Spleen (tissue), 11 donors: ENCODE measurements at regions not wholly inside any gene's neighbourhood (a gene's known extent, or its start where the extent isn't known, plus 50 kb on each side); places are given as distances from the start of the nearest gene placed in this dataset.

Experiments
- DNase-seq: peaks from one replicate; pipeline ENCODE4 v3.0.0-alpha.2; 2020
- H3K27ac ChIP-seq, 8 donors: fragments of 200-600 bp; sonication (generic) in 7 of 8; 1 replicate in 4 of 8; 2 replicates in 4 of 8; pipeline versions ENCODE4 v1.5.0 to v1.8.0; 2016 to 2021; ENCODE audit warnings: inconsistent platforms in 4 of 8, mild to moderate bottlenecking in 4 of 8, moderate library complexity in 1 of 8
- H3K27me3 ChIP-seq, 7 donors: fragments of 200-600 bp; sonication (generic) in 6 of 7; replicated peaks in 1 of 7; 1 replicate in 4 of 7; 2 replicates in 3 of 7; pipeline versions ENCODE4 v1.5.0 to v1.8.0; 2016 to 2021; ENCODE audit warnings: inconsistent platforms in 3 of 7, mild to moderate bottlenecking in 1 of 7
- H3K36me3 ChIP-seq, 6 donors: fragments of 200-600 bp; sonication (generic) in 5 of 6; 1 replicate in 4 of 6; 2 replicates in 2 of 6; pipeline versions ENCODE4 v1.5.0 to v1.8.0; 2016 to 2021; ENCODE audit warnings: inconsistent platforms in 2 of 6
- H3K4me1 ChIP-seq, 6 donors: fragments of 200-600 bp; sonication (generic) in 5 of 6; 1 replicate in 3 of 6; 2 replicates in 3 of 6; pipeline versions ENCODE4 v1.5.0 to v1.8.0; 2016 to 2021; ENCODE audit warnings: inconsistent platforms in 3 of 6
- H3K4me3 ChIP-seq, 8 donors: fragments of 200-600 bp; sonication (generic) in 7 of 8; 1 replicate in 4 of 8; 2 replicates in 4 of 8; pipeline versions ENCODE4 v1.5.0 to v1.8.0; 2016 to 2021; ENCODE audit warnings: inconsistent platforms in 4 of 8, mild to moderate bottlenecking in 4 of 8, moderate library complexity in 2 of 8
- H3K9me3 ChIP-seq, 8 donors: fragments of 200-600 bp; sonication (generic) in 7 of 8; 1 replicate in 4 of 8; 2 replicates in 4 of 8; pipeline versions ENCODE4 v1.5.0 to v1.8.0; 2016 to 2021; ENCODE audit warnings: inconsistent platforms in 4 of 8
- POLR2A ChIP-seq, 3 donors: fragments of 450-650 bp; IDR thresholded peaks; one replicate each; pipeline ENCODE4 v1.5.1; 2017; ENCODE audit warnings: antibody characterized with exemption in 3 of 3, mild to moderate bottlenecking in 1 of 3
- POLR2AphosphoS5 ChIP-seq, 3 donors: sonication (generic); formaldehyde crosslinking; IDR thresholded peaks; one replicate each; pipeline ENCODE4 v1.5.1; 2017; ENCODE audit warnings: antibody characterized with exemption in 3 of 3
- WGBS, 5 donors: extraction: QIAGEN DNeasy Blood & Tissue Kit in 3 of 5; methylation state at CpG; one replicate each; pipeline versions ENCODE4 v1.1.5 to v1.1.7; 2013 to 2018; 5-methylcytosine and 5-hydroxymethylcytosine counted together
- intact Hi-C: fragments of 100-400 bp; cut with DNase I; formaldehyde crosslinking; loops from one replicate; pipeline ENCODE4 v1.15.0; 2023; ENCODE audit warnings: low total_unique reads
- TF ChIP-seq, protein P1 (sequence below), 11 experiments: fragments of 200-600 bp in 7 of 11; fragments of 450-650 bp in 4 of 11; sonication (generic) in 4 of 11; IDR thresholded peaks in 8 of 11; conservative IDR thresholded peaks in 3 of 11; 1 replicate in 7 of 11; 2 replicates in 4 of 11; pipeline versions ENCODE4 v1.4.0 to v1.8.0; 2016 to 2021; ENCODE audit warnings: antibody characterized with exemption in 11 of 11, inconsistent platforms in 4 of 11, mild to moderate bottlenecking in 1 of 11
- donor health status: healthy with polysubstance abuse.
- donor health status: DM: no; HTN: no; CAD: no; lungs with moderate emphysema.
- donor health status: DM: no; HTN: no; CAD: no.
- donor health status: Bipolar disorder and iron deficiency.
- donor health status: healthy.
- donor health status: DM: no; HTN: no; CAD: no.
- donor health status: DM: yes; HTN: yes; CAD: no.

DNA sequence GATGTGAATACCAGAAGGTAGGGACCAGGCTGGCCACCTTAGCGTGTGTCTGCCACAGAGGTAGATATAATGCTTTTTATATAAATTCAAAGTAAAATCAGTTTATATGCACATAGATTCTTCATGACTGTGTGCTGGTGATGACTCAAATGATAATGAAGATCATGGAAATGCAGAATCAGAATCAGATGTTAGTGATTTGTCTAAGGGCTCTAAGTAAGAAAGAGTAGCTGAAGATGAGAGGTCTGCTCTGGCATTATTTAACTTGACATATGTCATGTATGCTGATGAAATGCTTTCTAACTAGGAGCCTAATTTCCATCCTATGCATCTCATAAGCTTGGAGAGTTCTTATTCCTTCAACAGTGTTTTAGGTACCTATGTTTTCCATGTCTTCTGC is 50.3 kb upstream of the DPH6 start:
- Histone ChIP-seq H3K27ac (no peak overlapping the region), H3K9me3 (peaks cover 0 to 5% (median 0%) of the 10 kb centered on the region in 8 donors), H3K36me3 (no peaks in the 10 kb centered on the region), H3K4me3 (no peak overlapping the region), H3K27me3 (no peaks in the 10 kb centered on the region), H3K4me1 (peaks cover 0 to 5% (median 0%) of the 10 kb centered on the region in 6 donors)
- WGBS, 5 donors: 82 to 98% (median 95%) methylated on average over 1 of the region's 1 CpG
- intact Hi-C loops: no loop called here
- TF ChIP-seq, protein P1, sequence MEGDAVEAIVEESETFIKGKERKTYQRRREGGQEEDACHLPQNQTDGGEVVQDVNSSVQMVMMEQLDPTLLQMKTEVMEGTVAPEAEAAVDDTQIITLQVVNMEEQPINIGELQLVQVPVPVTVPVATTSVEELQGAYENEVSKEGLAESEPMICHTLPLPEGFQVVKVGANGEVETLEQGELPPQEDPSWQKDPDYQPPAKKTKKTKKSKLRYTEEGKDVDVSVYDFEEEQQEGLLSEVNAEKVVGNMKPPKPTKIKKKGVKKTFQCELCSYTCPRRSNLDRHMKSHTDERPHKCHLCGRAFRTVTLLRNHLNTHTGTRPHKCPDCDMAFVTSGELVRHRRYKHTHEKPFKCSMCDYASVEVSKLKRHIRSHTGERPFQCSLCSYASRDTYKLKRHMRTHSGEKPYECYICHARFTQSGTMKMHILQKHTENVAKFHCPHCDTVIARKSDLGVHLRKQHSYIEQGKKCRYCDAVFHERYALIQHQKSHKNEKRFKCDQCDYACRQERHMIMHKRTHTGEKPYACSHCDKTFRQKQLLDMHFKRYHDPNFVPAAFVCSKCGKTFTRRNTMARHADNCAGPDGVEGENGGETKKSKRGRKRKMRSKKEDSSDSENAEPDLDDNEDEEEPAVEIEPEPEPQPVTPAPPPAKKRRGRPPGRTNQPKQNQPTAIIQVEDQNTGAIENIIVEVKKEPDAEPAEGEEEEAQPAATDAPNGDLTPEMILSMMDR (IDR thresholded peaks at IDR 0.05 in 8 of 11, conservative IDR thresholded peaks at IDR 0.05 in 3 of 11): no peak
- no peak for TF ChIP-seq POLR2A (IDR thresholded peaks at IDR 0.05)
- TF ChIP-seq POLR2AphosphoS5 (IDR thresholded peaks at IDR 0.05): no peak
- DNase-seq: no peak

DNA sequence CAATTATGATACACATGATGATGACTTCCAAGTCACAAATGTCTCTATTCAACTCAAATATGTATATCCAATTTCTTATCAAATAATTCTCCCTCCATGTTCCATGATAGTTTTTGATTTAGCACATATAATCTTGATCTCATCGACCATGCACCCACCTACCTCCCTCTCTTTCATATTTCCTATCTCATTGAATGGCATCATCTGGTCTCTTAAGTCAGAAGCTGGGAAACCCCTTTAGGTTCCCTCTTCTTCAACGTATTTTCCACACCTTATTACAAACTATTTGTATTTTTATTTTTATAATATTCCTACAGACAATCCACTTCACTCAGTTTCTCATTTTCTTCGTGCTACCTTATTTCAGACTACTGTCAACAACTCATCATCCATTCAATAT is 56.9 kb upstream of the DPH6 start:
- Histone ChIP-seq H3K27me3 (no peaks in the 10 kb centered on the region), H3K36me3 (no peaks in the 10 kb centered on the region), H3K9me3 (no peaks in the 10 kb centered on the region), H3K4me1 (no peaks in the 10 kb centered on the region), H3K27ac (no peak overlapping the region), H3K4me3 (no peak overlapping the region)
- TF ChIP-seq, protein P1 (IDR thresholded peaks at IDR 0.05 in 8 of 11, conservative IDR thresholded peaks at IDR 0.05 in 3 of 11): no peak
- TF ChIP-seq POLR2AphosphoS5 (IDR thresholded peaks at IDR 0.05) (no peak), POLR2A (IDR thresholded peaks at IDR 0.05) (no peak)
- WGBS, 5 donors: 77 to 86% (median 83%) methylated on average over 3 of the region's 3 CpGs
- no peak for DNase-seq
- intact Hi-C loops: no loop called here

DNA sequence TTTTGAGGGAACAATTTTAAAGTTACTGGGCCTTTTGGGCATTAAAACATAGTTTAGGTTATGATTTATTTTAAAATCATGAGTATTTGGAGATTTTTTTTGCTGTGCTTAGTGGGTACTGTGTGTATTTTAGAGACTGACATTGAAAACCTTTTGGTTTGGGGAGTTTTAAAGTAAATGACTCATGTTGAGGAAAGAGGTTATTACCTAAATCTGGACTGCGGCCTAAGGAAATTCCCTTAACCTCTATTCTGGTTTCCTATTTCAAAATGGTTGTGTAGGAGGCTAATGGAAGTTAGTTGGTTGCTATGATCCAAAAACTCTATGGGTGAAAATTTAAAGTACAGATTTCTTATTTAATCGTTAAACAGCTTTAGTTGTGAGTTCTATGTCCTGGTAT is 57.3 kb upstream of the DPH6 start:
- Histone ChIP-seq H3K27me3 (no peaks in the 10 kb centered on the region), H3K27ac (no peak overlapping the region), H3K4me1 (no peaks in the 10 kb centered on the region), H3K4me3 (no peak overlapping the region), H3K9me3 (no peaks in the 10 kb centered on the region), H3K36me3 (no peaks in the 10 kb centered on the region)
- TF ChIP-seq POLR2AphosphoS5 (IDR thresholded peaks at IDR 0.05): no peak
- TF ChIP-seq, protein P1 (IDR thresholded peaks at IDR 0.05 in 8 of 11, conservative IDR thresholded peaks at IDR 0.05 in 3 of 11): no peak
- TF ChIP-seq POLR2A (IDR thresholded peaks at IDR 0.05): no peak
- intact Hi-C loops: no loop called here
- 70 to 87% (median 77%) methylated on average over 2 of the region's 2 CpGs for WGBS, 5 donors
- DNase-seq: no peak

DNA sequence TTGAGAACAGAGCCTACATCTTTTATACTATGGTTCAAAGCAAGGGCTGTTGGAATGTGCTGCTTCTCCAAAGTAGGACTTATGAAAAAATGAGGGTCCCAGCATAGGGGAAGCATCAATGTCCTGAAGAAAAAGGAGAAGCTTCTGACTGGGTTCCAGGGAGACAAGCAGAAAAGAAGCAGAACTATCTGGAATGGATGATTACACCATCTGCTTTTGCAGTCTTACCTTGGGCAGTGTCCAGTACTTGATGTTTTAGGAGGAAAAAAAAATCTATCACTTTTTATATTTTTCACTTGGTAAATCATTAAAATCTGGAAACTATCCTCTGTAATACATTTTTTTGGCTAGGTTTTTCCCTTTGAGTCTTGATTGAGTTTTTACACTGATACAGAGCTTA is 57.9 kb upstream of the DPH6 start:
- H3K4me1 ChIP-seq: no peaks in the 10 kb centered on the region
- no peak for DNase-seq
- H3K27me3 ChIP-seq: no peaks in the 10 kb centered on the region
- no peak overlapping the region for H3K4me3 ChIP-seq
- intact Hi-C loops: no loop called here
- TF ChIP-seq, protein P1 (IDR thresholded peaks at IDR 0.05 in 8 of 11, conservative IDR thresholded peaks at IDR 0.05 in 3 of 11): no peak
- TF ChIP-seq POLR2AphosphoS5 (IDR thresholded peaks at IDR 0.05): no peak
- TF ChIP-seq POLR2A (IDR thresholded peaks at IDR 0.05): no peak
- no peak overlapping the region for H3K27ac ChIP-seq
- no peaks in the 10 kb centered on the region for H3K36me3 ChIP-seq
- H3K9me3 ChIP-seq: no peaks in the 10 kb centered on the region
